Occipital lobe (tissue), 1 donor: ENCODE measurements at regions not wholly inside any gene's neighbourhood (a gene's known extent, or its start where the extent isn't known, plus 50 kb on each side); places are given as distances from the start of the nearest gene placed in this dataset.

Experiments used
- DNase-seq: peaks from one replicate; lab custom pipeline; 2025; lab: John Stamatoyannopoulos, UW

DNA sequence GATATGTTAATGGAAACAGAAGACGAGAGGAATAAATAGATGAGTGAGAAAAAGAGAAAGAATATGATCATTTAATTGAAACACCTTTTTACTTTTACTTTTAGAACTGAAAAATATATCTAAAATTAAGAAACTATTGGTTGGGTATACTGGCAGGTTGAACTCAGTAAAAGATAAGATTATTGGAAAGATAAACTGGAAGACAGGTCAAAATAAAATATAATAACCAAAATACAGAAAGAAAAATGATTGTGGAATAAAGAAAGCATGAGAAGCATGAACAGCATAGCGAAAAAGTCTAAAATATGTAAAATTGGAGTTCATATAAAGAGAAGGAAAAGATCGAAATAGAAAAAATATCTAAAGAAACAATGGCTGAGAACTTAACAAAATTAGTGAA, 242.2 kb upstream of the MIR17HG start:
- no peak for DNase-seq

GRCh38 chr13:91106565-91106964, 240.9 kb upstream of the MIR17HG start:
- no peak for DNase-seq

- no peak for DNase-seq
Measured at GRCh38 chr13:91108315-91108714, 239.2 kb upstream of the MIR17HG start.

DNA sequence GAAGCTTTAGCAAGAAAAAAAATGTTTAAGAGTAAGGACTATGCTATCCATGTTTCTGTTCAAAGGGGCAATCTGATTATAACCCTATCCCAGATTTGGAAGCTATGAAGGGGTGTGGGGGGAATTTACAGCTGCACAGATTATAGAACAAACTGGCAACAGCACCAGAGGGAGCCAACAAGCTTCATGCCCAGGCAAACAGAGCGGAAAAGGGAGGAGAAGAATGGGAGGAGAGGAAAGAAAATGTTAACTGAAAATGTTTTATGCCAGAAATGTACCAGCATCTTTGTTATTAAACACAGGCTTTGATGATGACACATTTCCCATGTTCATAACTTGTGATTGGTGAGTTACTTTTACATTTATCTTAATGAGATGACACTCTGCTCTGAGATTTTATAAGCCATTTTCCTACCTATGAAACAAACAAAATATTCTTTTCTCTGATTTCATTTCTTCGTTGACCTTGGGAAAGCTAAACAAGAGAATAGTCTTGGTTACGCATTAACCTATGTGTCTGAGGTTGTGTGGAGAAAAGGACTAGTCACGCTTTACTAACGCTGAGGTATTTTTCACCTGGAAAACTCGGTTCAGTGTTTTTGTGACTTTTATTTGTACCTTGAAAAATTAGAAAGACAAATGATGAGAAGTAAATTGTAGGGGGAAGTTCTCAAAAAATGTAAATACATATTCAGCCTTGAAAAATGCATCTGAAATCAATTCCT, 235.8 kb upstream of the MIR17HG start:
- DNase-seq, result no peak

- DNase-seq, result no peak
Measured at GRCh38 chr13:91112201-91112923, 235.1 kb upstream of the MIR17HG start.

GRCh38 chr13:91112924-91113277, 234.6 kb upstream of the MIR17HG start:
- DNase-seq, result no peak

GRCh38 chr13:91115776-91116175, 231.7 kb upstream of the MIR17HG start:
- DNase-seq, result no peak

DNA sequence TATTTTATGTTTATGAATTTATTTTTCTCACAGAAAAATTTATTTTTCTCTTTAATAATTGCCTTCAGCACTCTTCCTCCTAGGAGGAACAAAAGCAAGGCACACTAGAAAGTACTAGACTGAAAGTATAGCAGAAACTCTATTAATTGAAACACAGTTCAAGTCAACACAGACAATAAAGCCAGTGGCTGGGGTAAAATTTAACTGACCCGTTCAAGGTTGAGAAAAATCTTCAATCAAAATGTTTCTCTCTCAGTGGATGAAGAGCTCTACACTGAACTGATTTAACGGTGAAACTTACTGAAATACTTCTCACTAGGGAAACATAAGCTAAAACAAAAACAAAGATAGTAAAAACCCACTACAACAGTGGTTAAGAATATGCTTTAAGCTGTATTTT, 230.1 kb upstream of the MIR17HG start:
- DNase-seq, result no peak

DNA sequence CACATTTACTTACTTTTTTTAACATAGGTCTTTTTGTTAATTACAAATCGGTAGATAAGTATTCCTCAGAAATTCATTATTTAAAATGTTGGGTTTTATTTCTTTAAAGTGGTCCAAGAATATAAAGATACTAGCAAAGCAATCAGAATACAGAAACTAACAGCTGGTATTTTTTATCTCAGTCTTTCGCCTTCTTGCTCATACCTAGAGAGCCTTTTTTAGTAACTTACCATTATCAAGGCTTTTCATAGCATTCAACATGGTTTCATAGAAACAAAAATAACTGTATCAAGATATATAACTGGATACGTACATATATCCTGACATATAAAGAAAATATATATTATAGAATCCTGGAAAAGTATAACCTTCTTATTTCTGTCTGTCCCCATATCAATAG, 227.8 kb upstream of the MIR17HG start:
- no peak for DNase-seq

GRCh38 chr13:91122766-91123165, 224.7 kb upstream of the MIR17HG start:
- no peak for DNase-seq

DNA sequence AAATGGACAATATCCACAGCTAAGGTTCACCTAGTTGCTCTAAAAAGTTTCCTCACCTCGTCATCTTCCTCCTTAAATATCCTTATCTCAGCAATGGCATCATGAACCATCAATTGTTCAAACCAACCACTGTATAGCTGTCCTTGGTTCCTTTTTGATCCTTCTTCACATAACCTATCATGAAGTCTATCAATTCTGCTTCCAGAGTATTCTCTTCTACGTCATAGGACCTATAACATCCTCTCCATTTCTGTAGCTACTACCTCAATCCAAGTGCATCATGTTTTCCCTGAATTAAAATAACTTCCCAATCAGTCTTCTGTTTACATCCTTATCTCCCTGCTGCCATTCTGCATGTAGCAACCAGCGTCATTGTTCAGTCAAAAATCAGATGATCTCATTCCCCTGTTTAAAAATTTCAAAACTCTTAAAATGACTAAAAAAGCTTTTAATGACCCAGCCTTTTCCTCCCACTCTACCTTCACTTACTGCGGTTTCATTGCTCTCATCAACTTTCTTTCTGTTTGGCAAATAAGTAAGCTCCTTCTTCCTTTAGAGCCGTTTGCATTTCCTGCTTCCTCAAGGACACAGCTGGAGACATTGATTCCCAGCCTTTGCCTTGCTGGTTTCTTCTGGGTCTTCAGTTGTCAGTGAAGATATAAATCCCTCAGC, 223.9 kb upstream of the MIR17HG start:
- no peak for DNase-seq

DNA sequence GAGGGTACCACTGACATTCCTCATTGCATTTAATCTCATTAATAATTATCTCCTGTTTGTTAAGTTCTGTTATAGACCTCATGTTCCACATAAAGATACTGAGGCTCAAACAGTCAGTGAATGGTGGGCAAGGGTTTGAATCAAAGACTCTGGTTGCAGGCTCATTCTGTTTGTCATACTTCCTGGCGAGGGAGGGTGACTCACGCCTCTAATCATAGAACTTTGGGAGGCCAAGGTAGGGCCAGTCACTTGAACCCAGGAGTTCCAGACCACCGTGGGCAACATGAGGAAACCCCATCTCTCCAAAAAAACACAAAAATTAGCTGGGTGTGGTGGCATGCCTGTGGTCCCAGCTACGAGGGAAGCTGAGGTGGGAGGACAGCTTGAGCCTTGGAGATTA, 220.7 kb upstream of the MIR17HG start:
- no peak for DNase-seq

GRCh38 chr13:91127995-91128394, 219.5 kb upstream of the MIR17HG start:
- no peak for DNase-seq

DNA sequence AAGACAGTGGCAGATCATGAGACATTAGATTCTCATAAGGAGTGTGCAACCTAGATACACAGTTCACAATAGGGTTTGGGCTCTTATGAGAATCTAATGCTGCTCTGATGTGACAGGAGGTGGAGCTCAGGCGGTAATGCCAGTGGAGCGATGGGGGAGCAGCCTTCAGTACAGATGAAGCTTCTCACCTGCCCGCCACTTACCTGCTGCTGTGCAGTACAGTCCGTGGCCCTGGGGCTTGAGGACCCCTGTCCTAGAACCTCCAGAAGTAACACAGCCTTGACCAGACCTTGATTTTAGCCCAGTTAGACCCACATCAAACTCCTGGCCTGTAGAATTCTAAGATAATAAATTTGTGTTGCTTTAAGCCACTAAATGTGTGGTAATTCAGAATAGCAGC, 215.1 kb upstream of the MIR17HG start:
- no peak for DNase-seq

- DNase-seq, result no peak
Measured at GRCh38 chr13:91132786-91133185, 214.7 kb upstream of the MIR17HG start.

DNA sequence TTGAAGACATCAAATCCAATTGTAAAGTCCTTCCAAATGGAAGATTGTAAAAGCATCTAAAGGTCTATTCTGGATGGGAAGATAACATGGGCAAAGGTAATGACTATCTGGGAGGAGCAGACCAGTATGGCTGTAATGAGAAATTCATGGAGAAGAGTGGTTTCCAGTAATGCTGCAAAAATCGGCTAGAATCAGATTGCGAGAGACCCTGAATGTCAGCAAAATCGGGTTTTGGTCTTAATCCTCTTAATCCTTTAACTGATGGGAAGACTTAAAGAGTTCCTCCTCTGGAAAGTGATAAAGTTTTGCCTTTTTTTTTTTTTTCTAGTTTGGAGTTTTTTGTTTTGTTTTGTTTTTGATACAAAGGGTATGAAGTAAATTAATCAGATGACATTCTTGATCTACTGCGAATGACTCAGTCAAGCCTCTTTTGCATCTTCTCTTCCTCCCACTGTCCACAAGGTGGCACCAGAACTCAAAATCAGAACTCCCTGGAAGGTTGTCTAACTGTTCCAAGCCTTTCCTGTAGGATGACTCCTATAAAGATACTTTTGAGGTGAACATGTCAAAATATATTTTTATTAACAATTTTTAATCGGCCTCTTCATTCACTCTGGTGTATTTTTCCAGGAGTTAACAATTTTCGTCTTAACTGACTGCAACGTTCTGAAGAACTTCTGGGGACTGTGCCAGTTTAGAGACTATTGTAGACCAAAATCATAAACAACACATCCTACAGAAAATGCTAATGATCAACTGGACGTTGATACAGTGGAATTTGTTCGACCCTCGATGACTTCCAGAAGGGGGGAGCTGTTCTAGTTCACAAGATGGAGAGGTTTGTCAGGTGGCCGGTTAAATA, 213.3 kb upstream of the MIR17HG start:
- DNase-seq, result peak; percentile 20

DNA sequence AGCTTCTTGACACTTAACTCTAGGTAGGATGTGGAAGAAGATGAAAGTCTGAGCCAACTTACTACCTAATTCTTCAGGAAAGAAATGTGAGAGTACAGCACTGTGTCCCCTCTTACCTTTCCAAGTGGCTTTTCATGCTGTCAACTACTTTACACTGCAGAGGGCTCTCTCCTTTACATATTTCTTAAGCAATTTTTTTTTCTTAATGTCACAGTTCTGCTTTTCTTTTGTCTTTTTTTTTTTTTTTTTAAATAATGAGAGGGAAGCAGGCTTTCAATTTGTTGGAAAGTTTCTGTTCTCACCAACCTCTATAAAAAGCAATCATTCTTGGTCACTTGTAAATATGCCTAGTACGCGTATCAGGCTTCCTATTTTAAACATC, 212.7 kb upstream of the MIR17HG start:
- no peak for DNase-seq

DNA sequence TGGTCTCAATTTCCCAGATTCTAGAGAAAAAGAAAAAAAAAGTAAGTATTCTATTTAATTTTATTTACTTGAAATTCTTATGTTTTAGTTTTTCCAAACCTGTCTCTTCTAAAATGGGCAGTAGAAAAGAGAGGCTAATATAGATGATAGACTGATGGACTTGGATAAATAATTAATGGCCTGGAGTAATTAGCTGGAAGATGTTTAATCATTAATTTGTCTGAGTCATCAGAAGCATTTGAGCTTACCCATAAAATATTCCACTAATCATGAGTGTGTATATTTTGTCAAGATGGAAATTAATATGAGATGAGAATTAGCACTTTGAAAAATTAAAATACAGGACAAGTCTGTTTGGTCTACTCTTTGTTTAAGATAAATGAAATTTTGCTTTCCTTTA, 212.1 kb upstream of the MIR17HG start:
- no peak for DNase-seq

- DNase-seq, result no peak
Measured at GRCh38 chr13:91135968-91136367, 211.5 kb upstream of the MIR17HG start.

DNA sequence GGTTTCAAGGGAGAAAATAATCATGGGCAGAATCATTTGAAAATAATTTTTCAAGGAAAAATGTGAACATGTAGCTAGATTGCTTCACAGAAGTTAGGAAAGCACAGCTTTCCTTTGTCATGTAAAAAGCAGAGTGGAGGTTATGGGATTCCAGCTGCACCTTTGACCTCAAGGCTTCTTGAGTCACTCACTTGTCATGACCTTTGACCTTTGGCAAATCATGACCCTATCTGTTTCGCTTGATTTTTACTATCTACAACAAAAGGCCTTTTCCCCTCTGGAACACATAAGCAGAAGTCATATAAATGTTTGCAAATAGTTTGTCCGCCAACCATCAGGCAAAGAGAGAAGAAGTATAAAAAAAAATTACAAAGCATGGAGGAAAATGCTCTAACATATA, 210.7 kb upstream of the MIR17HG start:
- no peak for DNase-seq

DNA sequence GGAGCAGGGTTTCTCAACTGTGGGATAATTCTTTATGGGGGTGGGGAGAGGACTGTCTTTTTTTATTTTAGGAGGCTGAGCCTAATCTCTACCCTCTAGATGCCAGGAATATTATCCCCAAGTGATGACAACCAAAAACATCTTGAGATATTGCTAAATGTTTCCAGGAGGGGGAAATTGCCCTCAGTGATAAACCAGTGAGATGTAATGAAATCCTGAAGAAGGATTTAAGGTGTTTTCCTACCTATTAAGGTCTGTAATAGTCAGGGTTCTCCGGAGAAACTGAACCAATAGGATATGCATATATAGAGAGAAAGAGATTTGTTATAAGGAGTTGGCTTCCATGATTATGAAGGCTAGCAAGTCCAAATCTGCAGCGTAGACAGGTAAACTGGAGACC, 208.3 kb upstream of the MIR17HG start:
- DNase-seq, result no peak

DNA sequence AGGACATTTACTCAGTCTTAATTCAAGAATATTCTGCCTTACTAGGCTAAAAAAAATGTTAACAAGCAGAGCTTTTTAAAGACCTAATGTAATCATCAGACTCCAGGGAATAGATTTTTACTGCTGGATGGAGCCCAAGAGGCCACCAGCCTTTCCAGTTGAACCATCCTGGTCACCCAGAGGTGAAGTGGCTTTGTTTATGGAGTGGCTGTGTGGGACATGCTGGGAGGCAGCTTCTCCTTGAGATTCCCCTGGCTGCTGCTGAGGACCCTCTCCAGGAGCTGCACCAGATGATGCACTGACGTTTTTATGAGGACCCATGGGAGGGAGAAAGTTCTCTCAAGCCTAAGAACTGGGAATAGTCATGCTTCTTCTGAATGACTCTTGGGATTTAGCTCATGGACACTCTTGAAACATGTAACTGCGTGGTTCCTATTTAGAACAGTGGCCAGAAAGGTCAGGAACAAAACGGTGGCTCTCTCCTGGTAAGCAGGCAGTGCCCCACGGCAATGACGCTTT, 205.9 kb upstream of the MIR17HG start:
- no peak for DNase-seq
